Naive thymus-derived CD8-positive, alpha-beta T cell (primary cell): ENCODE measurements at regions not wholly inside any gene's neighbourhood (a gene's known extent, or its start where the extent isn't known, plus 50 kb on each side); places are given as distances from the start of the nearest gene placed in this dataset.
"Not testable (repeated sequence)": the region's sequence is repeated elsewhere in the genome, so short reads cannot be mapped to it uniquely, and the experiment has no call there.

ENCODE experiments used
- ATAC-seq, 2 donors: fragments of 150-1000 bp; cut with Tn5 transposase in 1 of 2; sonication (Bioruptor Pico), chemical (Tn5 transposase) in 1 of 2; 1 replicate in 1 of 2; 2 replicates in 1 of 2; pipeline ENCODE4 v1.10.0; 2021; ENCODE audit warnings: mild to moderate bottlenecking in 2 of 2, moderate library complexity in 2 of 2
- POLR2A ChIA-PET: fragments of 350-600 bp; sonication (Branson Sonifier 250); formaldehyde crosslinking; loops from one replicate; lab custom pipeline; 2021; ENCODE audit warnings: antibody characterized with exemption; lab: Charles Lee
- DNase-seq, 10 donors: peaks; one replicate each; pipeline versions ENCODE4 v3.0.0 to v3.0.0-alpha.2; 2020 to 2022
- H3K27ac Mint-ChIP-seq, 10 donors: one replicate each; pipeline ENCODE4 v1.8.0; 2020 to 2022; ENCODE audit warnings: mild to moderate bottlenecking in 10 of 10, mixed read lengths in 10 of 10, moderate library complexity in 4 of 10, inconsistent platforms in 1 of 10
- H3K27me3 Mint-ChIP-seq, 5 donors: one replicate each; pipeline ENCODE4 v1.8.0; 2021 to 2022; ENCODE audit warnings: mixed read lengths in 5 of 5
- H3K36me3 Mint-ChIP-seq, 3 donors: one replicate each; pipeline ENCODE4 v1.8.0; 2020 to 2022; ENCODE audit warnings: mixed read lengths in 3 of 3, mild to moderate bottlenecking in 2 of 3, inconsistent platforms in 1 of 3
- H3K4me1 Mint-ChIP-seq, 4 donors: one replicate each; pipeline ENCODE4 v1.8.0; 2021 to 2022; ENCODE audit warnings: mixed read lengths in 4 of 4
- H3K4me3 Mint-ChIP-seq, 10 donors: one replicate each; pipeline ENCODE4 v1.8.0; 2020 to 2022; ENCODE audit warnings: mild to moderate bottlenecking in 10 of 10, mixed read lengths in 10 of 10, moderate library complexity in 6 of 10, inconsistent platforms in 1 of 10
- H3K9me3 Mint-ChIP-seq, 9 donors: one replicate each; pipeline ENCODE4 v1.8.0; 2020 to 2022; ENCODE audit warnings: mixed read lengths in 9 of 9, mild to moderate bottlenecking in 3 of 9, inconsistent platforms in 1 of 9, moderate library complexity in 1 of 9

DNA sequence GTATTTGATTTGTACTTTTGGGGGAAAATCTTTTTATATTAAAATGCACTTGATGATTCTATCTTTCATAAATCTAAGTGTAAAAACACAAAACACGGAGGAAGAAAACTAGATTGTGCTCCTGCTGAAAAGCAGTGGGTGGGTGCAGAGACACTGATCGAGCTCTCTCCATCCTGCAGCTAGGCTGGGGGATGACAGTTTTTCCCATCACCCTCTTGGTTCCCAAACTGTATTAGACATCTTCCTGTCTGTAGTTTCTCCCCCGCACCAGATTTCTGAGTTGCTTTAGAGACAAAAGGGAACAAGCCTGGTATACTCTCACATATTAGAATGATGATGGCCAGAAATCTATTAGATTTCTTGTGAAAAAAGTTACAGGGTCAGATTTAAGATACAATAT, 99.6 kb downstream of the FAM114A2 start:
- no peak overlapping the region for H3K27ac Mint-ChIP-seq
- H3K36me3 Mint-ChIP-seq = peaks cover 5 to 72% (median 6%) of the 10 kb centered on the region in 3 donors
- H3K9me3 Mint-ChIP-seq = peaks cover 0 to 96% (median 58%) of the 10 kb centered on the region in 9 donors
- POLR2A ChIA-PET = no interaction called here
- no peak overlapping the region for H3K4me3 Mint-ChIP-seq
- no peak for DNase-seq
- H3K27me3 Mint-ChIP-seq = peaks cover 5 to 19% (median 13%) of the 10 kb centered on the region in 5 donors
- ATAC-seq = no peak
- H3K4me1 Mint-ChIP-seq = no peaks in the 10 kb centered on the region

DNA sequence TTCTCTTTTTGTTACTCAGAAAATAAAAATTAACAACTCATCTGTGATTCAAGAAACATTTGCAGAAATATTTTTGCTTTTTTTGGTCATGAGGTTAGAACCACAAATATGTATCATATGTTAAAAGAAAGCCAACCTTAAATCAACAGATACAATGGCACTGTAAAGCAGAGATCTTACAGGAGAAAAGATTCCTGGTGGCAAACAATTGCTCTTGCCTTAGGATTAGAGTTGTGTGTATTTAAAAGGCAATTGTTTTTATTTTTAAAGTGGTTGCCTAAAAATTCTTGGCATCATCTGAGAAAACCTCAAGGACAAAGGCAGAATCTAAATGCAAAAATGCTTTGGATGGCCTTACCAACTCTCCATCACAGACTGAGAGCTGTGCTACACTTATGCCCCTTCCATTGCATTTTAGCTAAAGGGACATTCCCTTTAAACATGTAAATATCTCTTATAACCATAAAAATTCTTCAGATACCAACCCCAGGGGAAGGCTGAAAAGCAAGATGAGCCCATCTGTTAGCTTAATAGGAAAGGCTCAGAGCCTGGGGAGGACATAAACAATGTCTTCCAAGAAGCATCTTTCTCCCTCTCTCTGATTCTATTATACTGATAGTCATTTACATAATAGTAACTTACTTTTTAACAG, 100.4 kb downstream of the FAM114A2 start:
- POLR2A ChIA-PET = no interaction called here
- ATAC-seq (no peak), DNase-seq (no peak)
- no peak overlapping the region for H3K27ac Mint-ChIP-seq
- no peak overlapping the region for H3K4me3 Mint-ChIP-seq
- peaks cover 5 to 19% (median 7%) of the 10 kb centered on the region in 5 donors for H3K27me3 Mint-ChIP-seq
- peaks cover 2 to 69% (median 6%) of the 10 kb centered on the region in 3 donors for H3K36me3 Mint-ChIP-seq
- no peaks in the 10 kb centered on the region for H3K4me1 Mint-ChIP-seq
- peaks cover 0 to 96% (median 52%) of the 10 kb centered on the region in 9 donors for H3K9me3 Mint-ChIP-seq

DNA sequence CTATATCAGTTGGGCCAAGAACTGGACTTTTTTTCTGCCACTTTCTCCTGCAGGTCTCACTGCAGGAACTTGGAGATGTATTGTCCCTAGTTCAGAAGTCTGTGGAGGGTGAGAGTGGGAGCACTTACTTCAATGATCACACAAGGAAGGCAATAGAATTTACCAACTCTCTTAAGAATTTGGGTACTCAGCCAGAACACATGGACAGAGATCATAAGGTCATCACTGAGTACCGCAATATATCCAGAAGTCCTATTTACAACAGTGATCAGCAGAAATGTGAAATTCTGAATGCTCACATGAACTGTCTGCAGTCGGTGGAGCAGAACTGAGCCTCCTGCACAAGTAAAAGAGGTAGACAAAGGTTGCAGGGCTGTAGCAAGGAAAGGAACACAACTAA, 101.0 kb downstream of the FAM114A2 start:
- ATAC-seq (no peak), DNase-seq (no peak)
- H3K4me1 Mint-ChIP-seq = no peaks in the 10 kb centered on the region
- H3K27ac Mint-ChIP-seq = no peak overlapping the region
- POLR2A ChIA-PET = no interaction called here
- H3K27me3 Mint-ChIP-seq = peaks cover 2 to 19% (median 6%) of the 10 kb centered on the region in 5 donors
- no peak overlapping the region for H3K4me3 Mint-ChIP-seq
- peaks cover 0 to 94% (median 46%) of the 10 kb centered on the region in 9 donors for H3K9me3 Mint-ChIP-seq
- H3K36me3 Mint-ChIP-seq = peaks cover 2 to 69% (median 4%) of the 10 kb centered on the region in 3 donors

DNA sequence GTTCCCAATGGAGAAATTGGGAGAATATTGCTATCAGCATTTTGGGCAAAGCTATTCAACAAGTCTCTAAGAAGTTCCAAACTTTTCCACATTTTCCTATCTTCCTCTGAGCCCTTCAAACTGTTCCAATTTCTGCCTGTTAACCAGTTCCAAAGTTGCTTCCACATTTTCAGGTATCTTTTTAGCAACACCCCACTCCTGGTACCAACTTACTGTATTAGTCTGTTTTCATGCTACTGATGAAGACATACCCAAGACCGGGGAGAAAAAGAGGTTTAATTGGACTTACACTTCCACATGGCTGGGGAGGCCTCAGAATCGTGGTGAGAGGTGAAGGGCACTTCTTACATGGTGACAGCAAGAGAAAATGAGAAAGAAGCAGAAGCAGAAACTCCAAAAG, 103.6 kb downstream of the FAM114A2 start:
- H3K4me1 Mint-ChIP-seq, H3K4me3 Mint-ChIP-seq, POLR2A ChIA-PET, H3K27ac Mint-ChIP-seq, DNase-seq, ATAC-seq: not testable (repeated sequence)
- Mint-ChIP-seq H3K36me3 (peaks cover 2 to 61% (median 4%) of the 10 kb centered on the region in 3 donors), H3K9me3 (peaks cover 0 to 79% (median 30%) of the 10 kb centered on the region in 9 donors), H3K27me3 (peaks cover 4 to 19% (median 7%) of the 10 kb centered on the region in 5 donors)

DNA sequence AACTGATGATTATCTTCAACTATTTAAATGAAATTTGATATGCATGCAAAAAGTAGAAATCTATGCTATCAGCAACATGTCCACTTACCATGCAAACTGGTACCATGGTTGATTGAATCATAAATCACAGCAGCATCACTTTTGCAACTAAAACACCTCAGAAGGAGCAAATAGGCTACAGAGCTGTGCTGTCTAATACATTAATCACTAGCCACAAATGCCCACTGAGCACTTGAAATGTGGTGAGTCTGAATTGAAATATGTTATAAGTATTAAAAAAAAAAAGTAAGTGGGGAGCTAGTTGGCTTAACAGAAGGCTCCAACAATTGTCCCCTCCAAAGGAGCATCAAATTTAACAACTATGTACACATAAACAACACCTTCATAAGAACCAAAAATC, 112.5 kb downstream of the FAM114A2 start:
- Mint-ChIP-seq H3K27me3 (peaks cover 9 to 25% (median 13%) of the 10 kb centered on the region in 5 donors), H3K36me3 (no peaks in the 10 kb centered on the region), H3K9me3 (peaks cover 0 to 7% (median 2%) of the 10 kb centered on the region in 9 donors), H3K4me1 (no peaks in the 10 kb centered on the region), H3K4me3 (no peak overlapping the region), H3K27ac (no peak overlapping the region)
- ATAC-seq (no peak), DNase-seq (no peak)
- POLR2A ChIA-PET = no interaction called here

DNA sequence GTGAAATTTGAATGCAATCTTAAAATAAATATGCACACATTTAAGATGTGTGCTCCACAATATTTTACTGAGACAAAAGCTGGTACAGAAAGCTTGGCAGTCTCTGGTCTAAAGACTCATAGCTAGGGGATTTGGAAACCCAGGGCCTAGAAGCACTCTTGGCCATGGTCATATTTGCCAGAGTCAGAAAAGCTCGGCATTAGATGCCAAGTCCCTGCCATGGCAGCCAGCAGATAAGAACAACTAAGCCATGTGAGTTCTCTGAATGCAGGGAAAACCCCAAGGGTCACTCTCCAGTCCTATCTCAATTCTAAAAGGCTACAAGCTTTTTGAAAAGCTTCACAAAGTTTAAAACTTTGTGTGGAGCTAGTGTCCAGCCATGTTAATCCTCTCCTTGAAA, 119.5 kb downstream of the FAM114A2 start:
- POLR2A ChIA-PET = no interaction called here
- H3K9me3 Mint-ChIP-seq = peaks cover 2 to 20% (median 16%) of the 10 kb centered on the region in 9 donors
- no peak overlapping the region for H3K4me3 Mint-ChIP-seq
- H3K27me3 Mint-ChIP-seq = peaks cover under 1 to 48% (median 11%) of the 10 kb centered on the region in 5 donors
- ATAC-seq (no peak), DNase-seq (no peak)
- peaks cover 0 to 11% (median 0%) of the 10 kb centered on the region in 3 donors for H3K36me3 Mint-ChIP-seq
- H3K27ac Mint-ChIP-seq = no peak overlapping the region
- H3K4me1 Mint-ChIP-seq = no peaks in the 10 kb centered on the region

DNA sequence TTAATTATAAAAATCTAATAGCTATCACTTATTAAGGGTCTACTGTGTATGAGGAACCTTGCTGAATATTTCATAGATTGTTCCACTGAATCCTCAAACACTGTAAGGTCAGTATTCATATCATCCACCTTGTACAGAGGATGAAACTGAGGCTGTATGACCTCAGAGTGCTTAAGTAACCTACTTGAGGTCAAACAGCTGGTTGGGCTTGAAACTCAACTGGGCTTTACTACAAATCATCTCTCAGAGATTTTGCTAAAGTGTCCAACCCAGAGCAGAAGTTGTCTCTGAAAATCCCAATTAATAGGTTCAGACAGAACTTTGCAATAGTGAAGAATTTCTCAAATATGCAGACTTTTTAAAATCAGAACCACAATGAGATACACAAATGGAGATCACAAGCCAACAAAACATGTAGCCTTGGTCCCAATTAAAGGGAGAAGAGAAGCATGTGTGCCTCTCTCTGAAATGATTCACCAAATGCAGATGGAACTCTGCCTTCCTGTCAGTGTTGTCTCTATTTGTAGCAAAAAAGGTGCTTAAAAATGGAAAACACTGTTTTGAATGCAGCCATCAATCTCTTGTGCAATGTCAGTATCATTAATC, 131.4 kb downstream of the FAM114A2 start:
- Mint-ChIP-seq H3K27ac (no peak overlapping the region), H3K36me3 (no peaks in the 10 kb centered on the region), H3K4me1 (no peaks in the 10 kb centered on the region), H3K4me3 (no peak overlapping the region), H3K9me3 (peaks cover 0 to 6% (median 2%) of the 10 kb centered on the region in 9 donors), H3K27me3 (peaks cover 0 to 5% (median 0%) of the 10 kb centered on the region in 5 donors)
- ATAC-seq = no peak
- POLR2A ChIA-PET = no interaction called here
- DNase-seq = no peak

DNA sequence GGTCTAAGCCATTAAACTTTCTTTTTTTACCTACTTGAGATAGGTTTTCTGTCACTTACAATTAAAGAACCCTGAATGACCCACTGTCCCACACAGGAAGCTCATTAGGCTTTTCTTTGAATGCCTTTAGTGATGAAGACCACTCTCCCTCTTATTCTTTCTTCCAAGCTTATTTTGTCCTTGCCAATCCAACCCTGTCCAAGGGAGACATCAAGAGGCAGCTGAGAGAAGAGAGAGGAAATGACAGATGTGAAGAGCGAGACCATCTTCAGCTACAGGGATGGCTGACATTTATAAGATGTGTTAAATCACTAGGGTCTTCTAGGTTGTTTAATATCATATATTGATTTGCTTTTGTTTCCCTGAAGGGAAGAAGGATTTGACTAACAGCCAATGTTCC, 133.5 kb downstream of the FAM114A2 start:
- Mint-ChIP-seq H3K27me3 (peaks cover 0 to 5% (median 0%) of the 10 kb centered on the region in 5 donors), H3K27ac (no peak overlapping the region), H3K4me1 (no peaks in the 10 kb centered on the region), H3K9me3 (peaks cover 0 to under 1% (median 0%) of the 10 kb centered on the region in 9 donors), H3K4me3 (no peak overlapping the region), H3K36me3 (no peaks in the 10 kb centered on the region)
- POLR2A ChIA-PET = no interaction called here
- DNase-seq (no peak), ATAC-seq (no peak)

DNA sequence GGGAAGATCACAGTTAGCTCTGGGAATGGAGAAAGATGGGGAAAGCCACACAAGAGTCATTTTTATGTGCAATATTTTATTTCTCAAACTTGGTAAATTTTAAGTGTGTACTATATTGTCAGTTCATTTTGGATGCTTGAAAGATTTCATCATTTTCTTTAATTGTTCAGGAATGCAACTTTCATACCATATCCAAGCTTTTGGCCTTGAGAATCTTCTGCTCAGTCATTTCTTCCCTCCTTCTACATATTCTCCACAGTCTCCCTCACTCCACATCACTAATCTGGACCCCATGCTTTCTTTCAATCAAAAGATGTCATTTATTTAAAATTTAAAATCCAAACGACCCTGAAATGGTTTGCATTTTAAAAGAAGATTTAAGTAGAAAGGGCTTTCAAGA, 135.4 kb downstream of the FAM114A2 start:
- no peak overlapping the region for H3K4me3 Mint-ChIP-seq
- H3K27ac Mint-ChIP-seq = no peak overlapping the region
- H3K4me1 Mint-ChIP-seq = no peaks in the 10 kb centered on the region
- ATAC-seq (no peak), DNase-seq (no peak)
- H3K36me3 Mint-ChIP-seq = no peaks in the 10 kb centered on the region
- H3K9me3 Mint-ChIP-seq = no peaks in the 10 kb centered on the region
- POLR2A ChIA-PET = no interaction called here
- peaks cover 0 to 5% (median 0%) of the 10 kb centered on the region in 5 donors for H3K27me3 Mint-ChIP-seq

DNA sequence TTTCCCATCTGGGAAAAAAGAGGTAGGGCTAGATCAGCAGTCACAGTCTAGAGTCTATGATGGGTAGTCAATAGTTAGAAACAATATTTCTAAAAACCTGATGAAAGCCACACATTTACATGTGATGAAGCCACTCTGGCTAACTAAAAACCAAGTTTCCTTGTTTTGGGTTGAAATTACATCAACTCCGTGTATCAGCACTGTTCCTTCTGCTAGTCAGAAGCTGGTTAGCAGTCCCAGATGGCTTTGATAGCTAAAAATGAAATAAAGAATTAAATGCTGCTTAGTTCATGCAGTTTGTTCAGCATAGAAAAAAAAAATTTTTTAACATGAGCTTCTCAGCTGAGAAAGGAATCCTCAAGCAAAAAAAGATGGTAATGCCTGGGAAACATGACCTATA, 136.7 kb downstream of the FAM114A2 start:
- Mint-ChIP-seq H3K27ac (no peak overlapping the region), H3K27me3 (peaks cover 2 to 16% (median 7%) of the 10 kb centered on the region in 5 donors), H3K4me3 (no peak overlapping the region), H3K9me3 (no peaks in the 10 kb centered on the region), H3K36me3 (no peaks in the 10 kb centered on the region), H3K4me1 (no peaks in the 10 kb centered on the region)
- POLR2A ChIA-PET = no interaction called here
- ATAC-seq = no peak
- no peak for DNase-seq

DNA sequence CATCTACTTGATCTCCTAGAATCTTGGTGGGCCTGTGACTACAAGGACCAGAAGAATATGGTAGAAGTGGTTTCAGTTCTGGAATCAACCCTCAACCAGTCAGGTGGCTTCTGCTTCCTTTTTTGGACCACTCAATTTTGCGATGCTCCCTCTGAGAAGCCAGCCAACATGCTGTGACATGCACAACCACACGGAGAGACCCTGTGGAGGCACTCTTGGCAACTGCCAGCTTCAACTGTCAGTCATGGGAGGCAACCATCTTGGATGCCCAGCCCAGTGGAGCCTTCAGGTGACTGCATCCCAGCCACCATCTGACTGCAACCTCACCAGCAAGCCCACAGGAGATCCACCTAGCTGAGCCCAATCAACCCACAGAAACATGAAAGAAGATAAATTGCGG, 137.3 kb downstream of the FAM114A2 start:
- no peaks in the 10 kb centered on the region for H3K36me3 Mint-ChIP-seq
- DNase-seq (no peak), ATAC-seq (no peak)
- H3K4me3 Mint-ChIP-seq = no peak overlapping the region
- H3K27me3 Mint-ChIP-seq = peaks cover 2 to 18% (median 7%) of the 10 kb centered on the region in 5 donors
- no peak overlapping the region for H3K27ac Mint-ChIP-seq
- POLR2A ChIA-PET = no interaction called here
- no peaks in the 10 kb centered on the region for H3K4me1 Mint-ChIP-seq
- no peaks in the 10 kb centered on the region for H3K9me3 Mint-ChIP-seq

DNA sequence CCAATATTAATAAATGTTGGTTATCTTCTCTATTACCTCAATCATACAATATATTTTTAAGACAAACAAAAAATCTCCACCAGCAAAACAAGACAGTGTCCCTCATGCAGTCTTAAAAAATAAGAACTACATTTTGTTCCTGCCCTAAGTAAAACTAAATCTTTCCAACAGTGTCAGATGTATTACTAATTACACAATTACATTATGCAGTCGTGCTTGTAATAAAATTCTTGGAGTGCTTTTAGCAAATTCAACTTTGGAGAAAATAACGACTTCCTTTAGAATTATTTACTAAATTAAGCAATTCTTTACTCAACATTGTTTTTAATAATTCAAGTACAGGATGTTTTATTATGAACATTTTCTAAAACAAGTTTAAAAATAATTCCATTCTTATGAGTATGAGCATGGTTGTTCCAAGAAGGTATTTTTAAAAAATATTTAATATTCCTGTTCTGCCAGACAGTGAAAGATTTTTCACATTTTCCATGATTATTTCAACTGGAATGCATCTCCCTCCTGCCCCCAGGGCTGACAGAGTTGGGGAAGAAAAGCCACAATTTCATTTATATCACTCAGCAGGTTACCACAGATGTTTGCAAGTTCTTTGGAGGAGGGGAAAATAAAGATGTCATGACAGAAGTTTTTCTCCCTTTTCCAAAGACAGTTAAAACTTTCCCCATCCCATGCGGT, 137.9 kb downstream of the FAM114A2 start:
- H3K4me1 Mint-ChIP-seq = no peaks in the 10 kb centered on the region
- DNase-seq (no peak), ATAC-seq (no peak)
- no peak overlapping the region for H3K4me3 Mint-ChIP-seq
- H3K9me3 Mint-ChIP-seq = no peaks in the 10 kb centered on the region
- H3K27me3 Mint-ChIP-seq = peaks cover 2 to 18% (median 5%) of the 10 kb centered on the region in 5 donors
- H3K27ac Mint-ChIP-seq = no peak overlapping the region
- no peaks in the 10 kb centered on the region for H3K36me3 Mint-ChIP-seq
- POLR2A ChIA-PET = no interaction called here

DNA sequence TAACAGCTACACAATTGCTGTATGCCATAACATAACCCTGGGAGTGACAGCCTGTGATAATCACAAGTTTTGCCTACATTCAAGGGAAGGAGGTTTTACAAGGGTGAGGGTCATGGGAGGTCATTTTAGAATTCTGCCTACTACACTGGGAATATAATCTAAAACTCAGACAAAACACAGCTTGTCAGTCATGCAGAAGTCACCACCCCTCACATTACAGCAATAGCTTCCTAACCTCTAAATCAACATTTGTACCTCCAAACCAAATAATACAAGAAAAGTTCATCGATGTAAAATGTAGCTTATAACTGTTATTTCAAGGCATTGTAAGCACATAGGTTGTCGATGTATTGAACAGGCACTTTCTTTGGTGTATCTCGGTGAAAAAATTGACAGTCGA, 139.0 kb downstream of the FAM114A2 start:
- Mint-ChIP-seq H3K27me3 (peaks cover 3 to 18% (median 7%) of the 10 kb centered on the region in 5 donors), H3K4me1 (no peaks in the 10 kb centered on the region), H3K36me3 (no peaks in the 10 kb centered on the region), H3K27ac (no peak overlapping the region), H3K9me3 (no peaks in the 10 kb centered on the region), H3K4me3 (no peak overlapping the region)
- ATAC-seq = no peak
- no peak for DNase-seq
- POLR2A ChIA-PET = no interaction called here
